Activated T-cell treated with anti-CD3 and anti-CD28 coated beads, Interleukin-2, amount 50 U/mL, for 4 hours (primary cell): ENCODE measurements at regions not wholly inside any gene's neighbourhood (a gene's known extent, or its start where the extent isn't known, plus 50 kb on each side); places are given as distances from the start of the nearest gene placed in this dataset.

Experiments used
- ATAC-seq, 2 donors: fragments of 200-7000 bp; cut with Tn5 transposase; one replicate each; pipeline ENCODE4 v1.10.0; 2021
- DNase-seq: peaks from one replicate; pipeline ENCODE4 v3.0.0-alpha.2; 2020
- H3K27me3 Mint-ChIP-seq: one replicate; pipeline ENCODE4 v1.8.0; 2021; ENCODE audit warnings: low read depth, mixed read lengths
- H3K36me3 Mint-ChIP-seq: one replicate; pipeline ENCODE4 v1.8.0; 2022; ENCODE audit warnings: mixed read lengths; ENCODE audit not compliant: insufficient read depth
- H3K4me1 Mint-ChIP-seq: one replicate; pipeline ENCODE4 v1.8.0; 2021; ENCODE audit warnings: low read depth, mixed read lengths
- H3K4me3 Mint-ChIP-seq: one replicate; pipeline ENCODE4 v1.8.0; 2021; ENCODE audit warnings: mild to moderate bottlenecking, moderate library complexity, mixed read lengths
- H3K9me3 Mint-ChIP-seq: one replicate; pipeline ENCODE4 v1.8.0; 2021; ENCODE audit warnings: mixed read lengths

- H3K4me3 Mint-ChIP-seq: no peak overlapping the region
- H3K36me3 Mint-ChIP-seq: peaks cover 4% of the 10 kb centered on the region
These were observed 276.1 kb downstream of the NFKBIZ start for GRCh38 chr3:102125197-102125993.

GRCh38 chr3:102125994-102126368, 276.7 kb downstream of the NFKBIZ start:
- Mint-ChIP-seq H3K4me3 (no peak overlapping the region), H3K9me3 (peaks cover 25% of the 10 kb centered on the region), H3K27me3 (no peaks in the 10 kb centered on the region), H3K4me1 (peaks cover 17% of the 10 kb centered on the region), H3K36me3 (peaks cover 4% of the 10 kb centered on the region)
- ATAC-seq (no peak), DNase-seq (no peak)

More at GRCh38 chr3:102125197-102125993, 276.1 kb downstream of the NFKBIZ start:
- Mint-ChIP-seq H3K27me3 (no peaks in the 10 kb centered on the region), H3K9me3 (peaks cover 25% of the 10 kb centered on the region), H3K4me1 (peaks cover 13% of the 10 kb centered on the region)
- DNase-seq: no peak
- no peak for ATAC-seq

- no peaks in the 10 kb centered on the region for H3K27me3 Mint-ChIP-seq
- peaks cover 3% of the 10 kb centered on the region for H3K9me3 Mint-ChIP-seq
- H3K36me3 Mint-ChIP-seq: no peaks in the 10 kb centered on the region
- ATAC-seq (peak; percentile 69 to 85), DNase-seq (no peak)
- H3K4me1 Mint-ChIP-seq: peaks cover 12% of the 10 kb centered on the region
- no peak overlapping the region for H3K4me3 Mint-ChIP-seq
These were observed 280.7 kb downstream of the NFKBIZ start for GRCh38 chr3:102129760-102130608.

GRCh38 chr3:102132370-102132769, 283.1 kb downstream of the NFKBIZ start:
- no peak overlapping the region for H3K4me3 Mint-ChIP-seq
- no peaks in the 10 kb centered on the region for H3K36me3 Mint-ChIP-seq
- H3K4me1 Mint-ChIP-seq: peaks cover 14% of the 10 kb centered on the region
- H3K27me3 Mint-ChIP-seq: no peaks in the 10 kb centered on the region
- DNase-seq: no peak
- no peaks in the 10 kb centered on the region for H3K9me3 Mint-ChIP-seq
- ATAC-seq: no peak

- Mint-ChIP-seq H3K9me3 (no peaks in the 10 kb centered on the region), H3K4me1 (peaks cover 14% of the 10 kb centered on the region), H3K27me3 (no peaks in the 10 kb centered on the region), H3K36me3 (no peaks in the 10 kb centered on the region), H3K4me3 (no peak overlapping the region)
- ATAC-seq (peak in 1 of 2 donors; percentile 11), DNase-seq (no peak)
These were observed 284.1 kb downstream of the NFKBIZ start for GRCh38 chr3:102133376-102133775.

- H3K36me3 Mint-ChIP-seq: no peaks in the 10 kb centered on the region
- no peaks in the 10 kb centered on the region for H3K9me3 Mint-ChIP-seq
- H3K4me1 Mint-ChIP-seq: peaks cover 6% of the 10 kb centered on the region
- ATAC-seq: no peak
- no peaks in the 10 kb centered on the region for H3K27me3 Mint-ChIP-seq
- no peak for DNase-seq
- H3K4me3 Mint-ChIP-seq: no peak overlapping the region
These were observed 286.0 kb downstream of the NFKBIZ start for GRCh38 chr3:102135316-102135715.

- ATAC-seq: no peak
- no peak overlapping the region for H3K4me3 Mint-ChIP-seq
- peaks cover 2% of the 10 kb centered on the region for H3K4me1 Mint-ChIP-seq
- no peak for DNase-seq
- H3K27me3 Mint-ChIP-seq: no peaks in the 10 kb centered on the region
- no peaks in the 10 kb centered on the region for H3K9me3 Mint-ChIP-seq
- H3K36me3 Mint-ChIP-seq: no peaks in the 10 kb centered on the region
These were observed 286.9 kb downstream of the NFKBIZ start for GRCh38 chr3:102136183-102136582.

GRCh38 chr3:102140116-102140515, 290.8 kb downstream of the NFKBIZ start:
- no peak overlapping the region for H3K4me3 Mint-ChIP-seq
- no peak for ATAC-seq
- peaks cover 2% of the 10 kb centered on the region for H3K27me3 Mint-ChIP-seq
- H3K9me3 Mint-ChIP-seq: no peaks in the 10 kb centered on the region
- peaks cover 2% of the 10 kb centered on the region for H3K4me1 Mint-ChIP-seq
- no peaks in the 10 kb centered on the region for H3K36me3 Mint-ChIP-seq
- no peak for DNase-seq

- no peak for ATAC-seq
- H3K4me3 Mint-ChIP-seq: no peak overlapping the region
- H3K9me3 Mint-ChIP-seq: no peaks in the 10 kb centered on the region
- H3K4me1 Mint-ChIP-seq: no peaks in the 10 kb centered on the region
- DNase-seq: no peak
- no peaks in the 10 kb centered on the region for H3K36me3 Mint-ChIP-seq
- H3K27me3 Mint-ChIP-seq: peaks cover 2% of the 10 kb centered on the region
These were observed 292.0 kb downstream of the NFKBIZ start for GRCh38 chr3:102141096-102141927.

- H3K27me3 Mint-ChIP-seq: peaks cover 2% of the 10 kb centered on the region
- no peak for DNase-seq
- H3K9me3 Mint-ChIP-seq: no peaks in the 10 kb centered on the region
- no peaks in the 10 kb centered on the region for H3K4me1 Mint-ChIP-seq
- no peak for ATAC-seq
- no peaks in the 10 kb centered on the region for H3K36me3 Mint-ChIP-seq
- no peak overlapping the region for H3K4me3 Mint-ChIP-seq
These were observed 292.6 kb downstream of the NFKBIZ start for GRCh38 chr3:102141928-102142239.

GRCh38 chr3:102142379-102143060, 292.3 kb upstream of the ZPLD1 start:
- ATAC-seq: no peak
- H3K27me3 Mint-ChIP-seq: peaks cover 2% of the 10 kb centered on the region
- no peak for DNase-seq
- no peaks in the 10 kb centered on the region for H3K4me1 Mint-ChIP-seq
- no peaks in the 10 kb centered on the region for H3K9me3 Mint-ChIP-seq
- no peak overlapping the region for H3K4me3 Mint-ChIP-seq
- no peaks in the 10 kb centered on the region for H3K36me3 Mint-ChIP-seq

- H3K27me3 Mint-ChIP-seq: peaks cover 4% of the 10 kb centered on the region
- no peaks in the 10 kb centered on the region for H3K4me1 Mint-ChIP-seq
- H3K36me3 Mint-ChIP-seq: no peaks in the 10 kb centered on the region
- no peak for DNase-seq
- ATAC-seq: no peak
- no peak overlapping the region for H3K4me3 Mint-ChIP-seq
- no peaks in the 10 kb centered on the region for H3K9me3 Mint-ChIP-seq
These were observed 291.3 kb upstream of the ZPLD1 start for GRCh38 chr3:102143536-102143935.

- H3K36me3 Mint-ChIP-seq: no peaks in the 10 kb centered on the region
- H3K4me3 Mint-ChIP-seq: no peak overlapping the region
- no peaks in the 10 kb centered on the region for H3K4me1 Mint-ChIP-seq
- H3K27me3 Mint-ChIP-seq: peaks cover 4% of the 10 kb centered on the region
- DNase-seq (no peak), ATAC-seq (no peak)
- H3K9me3 Mint-ChIP-seq: no peaks in the 10 kb centered on the region
These were observed 290.8 kb upstream of the ZPLD1 start for GRCh38 chr3:102144063-102144462.
